ENCODE measurements at regions not wholly inside any gene's neighbourhood (a gene's known extent, or its start where the extent isn't known, plus 50 kb on each side); places are given as distances from the start of the nearest gene placed in this dataset.
A peak's percentile ranks its signal among the peaks of the same experiment; 100 is the strongest.

DNA sequence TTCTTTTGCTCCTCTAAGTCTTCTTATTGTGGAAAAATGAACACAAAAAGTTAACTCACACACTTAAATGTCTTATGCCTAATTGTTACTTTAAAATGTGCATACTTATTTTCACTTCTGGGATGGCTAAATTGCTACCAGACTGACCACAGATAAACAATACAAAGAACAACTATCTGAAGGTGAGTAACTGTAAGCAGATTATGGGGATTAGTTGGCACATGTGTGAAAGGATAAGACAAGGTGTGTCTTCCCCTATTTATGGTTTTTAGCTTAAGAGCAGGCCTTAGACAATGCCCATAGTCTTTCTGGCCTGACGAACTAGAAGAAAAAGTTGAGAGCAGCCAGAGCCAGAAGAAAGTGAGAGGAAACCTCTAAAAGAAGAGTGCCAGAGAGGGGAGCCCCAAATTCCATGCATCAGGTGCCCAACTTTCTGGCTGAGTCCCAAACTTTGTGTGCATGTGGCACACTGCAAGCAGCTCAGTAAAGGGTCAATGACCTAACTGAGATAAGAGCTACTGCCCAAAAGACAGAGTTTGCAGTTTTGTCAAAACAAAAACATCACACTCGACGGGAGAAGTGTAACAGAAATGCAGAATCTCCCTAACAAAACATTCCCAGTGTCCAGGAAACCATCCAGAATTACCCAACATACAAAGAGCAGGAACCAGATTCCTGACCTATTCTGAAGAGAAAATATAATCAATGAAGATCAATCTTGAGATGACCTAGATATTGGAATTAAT, 375.4 kb downstream of the KCNRG start:
- H3K27ac ChIP-seq (ENCODE audit: extremely low read depth, low read depth, low read length), result no peak overlapping the region
- ChIA-PET POLR2A (no interaction called here), CTCF (no interaction called here)
- no peaks in the 10 kb centered on the region for H3K9me3 ChIP-seq (ENCODE audit: control insufficient read depth, insufficient read depth, low read depth, low read length)
- peaks cover 5% of the 10 kb centered on the region; the same call in 1 of the 2 replicates for H3K4me1 ChIP-seq (ENCODE audit: control insufficient read depth, insufficient read depth, low read length)
- H3K4me3 ChIP-seq (ENCODE audit: low read depth, low read length), result no peak overlapping the region
- H3K36me3 ChIP-seq (ENCODE audit: control insufficient read depth in 2 of 2, insufficient read depth in 1 of 2, low read length in 2 of 2), result no peaks in the 10 kb centered on the region
- TF ChIP-seq ZNF837 (tag by site-specific recombination; IDR thresholded peaks at IDR 0.05) (no peak), FEZF1 (tag by site-specific recombination; IDR thresholded peaks at IDR 0.05) (peak; percentile 81), ZNF175 (tag by site-specific recombination; IDR thresholded peaks at IDR 0.05) (no peak), ZNF510 (tag by site-specific recombination; IDR thresholded peaks at IDR 0.05; ENCODE audit: insufficient replicate concordance) (peak; percentile 42)

GRCh38 chr13:50392977-50393376, 377.7 kb downstream of the KCNRG start:
- Histone ChIP-seq H3K9me3 (ENCODE audit: control insufficient read depth, insufficient read depth, low read depth, low read length) (no peaks in the 10 kb centered on the region), H3K36me3 (ENCODE audit: control insufficient read depth in 2 of 2, insufficient read depth in 1 of 2, low read length in 2 of 2) (no peaks in the 10 kb centered on the region), H3K4me1 (ENCODE audit: control insufficient read depth, insufficient read depth, low read length) (no peaks in the 10 kb centered on the region; the same call in 1 of the 2 replicates), H3K27ac (ENCODE audit: extremely low read depth, low read depth, low read length) (no peak overlapping the region), H3K4me3 (ENCODE audit: low read depth, low read length) (no peak overlapping the region)
- CTCF ChIA-PET, result interaction anchor here (0.5 kb wide), 1 partner anchor 9 kb away, joined by 3 read pairs; no protein-coding TSS in a partner anchor
- TF ChIP-seq FEZF1 (tag by site-specific recombination; IDR thresholded peaks at IDR 0.05), result peak; percentile 36; the same call in 1 of the 2 replicates
- no peak for TF ChIP-seq ZBTB10 (tag by site-specific recombination; IDR thresholded peaks at IDR 0.05)
- POLR2A ChIA-PET, result no interaction called here

- Histone ChIP-seq H3K36me3 (ENCODE audit: control insufficient read depth in 2 of 2, insufficient read depth in 1 of 2, low read length in 2 of 2) (no peaks in the 10 kb centered on the region), H3K4me3 (ENCODE audit: low read depth, low read length) (no peak overlapping the region), H3K27ac (ENCODE audit: extremely low read depth, low read depth, low read length) (no peak overlapping the region), H3K4me1 (ENCODE audit: control insufficient read depth, insufficient read depth, low read length) (no peaks in the 10 kb centered on the region; the same call in 1 of the 2 replicates), H3K9me3 (ENCODE audit: control insufficient read depth, insufficient read depth, low read depth, low read length) (no peaks in the 10 kb centered on the region)
- CTCF ChIA-PET, result interaction anchor here (0.5 kb wide), 1 partner anchor 8 kb away, joined by 3 read pairs; no protein-coding TSS in a partner anchor
- POLR2A ChIA-PET, result no interaction called here
- TF ChIP-seq ZNF19 (tag by site-specific recombination; IDR thresholded peaks at IDR 0.05; ENCODE audit: low read depth) (no peak), ZBTB8A (tag by site-specific recombination; IDR thresholded peaks at IDR 0.05) (peak; percentile 37), BCL11B (tag by site-specific recombination; IDR thresholded peaks at IDR 0.05; ENCODE audit: low read depth) (no peak), KLF7 (tag by site-specific recombination; IDR thresholded peaks at IDR 0.05; ENCODE audit: borderline replicate concordance) (no peak), ZNF664 (tag by site-specific recombination; IDR thresholded peaks at IDR 0.05) (no peak), ZSCAN23 (tag by site-specific recombination; IDR thresholded peaks at IDR 0.05) (no peak), ZNF621 (tag by site-specific recombination; IDR thresholded peaks at IDR 0.05) (no peak), ZNF571 (tag by site-specific recombination; IDR thresholded peaks at IDR 0.05) (no peak), ZFHX2 (tag by site-specific recombination; conservative IDR thresholded peaks at IDR 0.05) (peak; percentile 75), ZNF341 (tag by site-specific recombination; IDR thresholded peaks at IDR 0.05; ENCODE audit: low read depth) (no peak), HOXA7 (CRISPR knock-in tag; IDR thresholded peaks at IDR 0.05; ENCODE audit: borderline replicate concordance) (no peak), WT1 (tag by site-specific recombination; IDR thresholded peaks at IDR 0.05) (no peak), ZBTB17 (tag by site-specific recombination; IDR thresholded peaks at IDR 0.05) (peak; percentile 47; the same call in 1 of the 2 replicates), ZNF473 (tag by site-specific recombination; IDR thresholded peaks at IDR 0.05) (no peak), SETDB1 (IDR thresholded peaks at IDR 0.05; ENCODE audit: insufficient read length, low read length) (no peak), ZNF837 (tag by site-specific recombination; IDR thresholded peaks at IDR 0.05) (no peak), ZNF280C (tag by site-specific recombination; IDR thresholded peaks at IDR 0.05) (no peak), ZBTB20 (tag by site-specific recombination; IDR thresholded peaks at IDR 0.05) (no peak), ZNF221 (tag by site-specific recombination; IDR thresholded peaks at IDR 0.05; ENCODE audit: borderline replicate concordance) (no peak), ZNF830 (tag by site-specific recombination; IDR thresholded peaks at IDR 0.05; ENCODE audit: low read depth) (no peak), RBAK (tag by site-specific recombination; IDR thresholded peaks at IDR 0.05) (no peak), ZNF112 (tag by site-specific recombination; IDR thresholded peaks at IDR 0.05) (no peak)
Measured at GRCh38 chr13:50393628-50394027, 378.4 kb downstream of the KCNRG start.

All from HEK293 (cell line).